GM18499 (cell line): ENCODE measurements at regions not wholly inside any gene's neighbourhood (a gene's known extent, or its start where the extent isn't known, plus 50 kb on each side); places are given as distances from the start of the nearest gene placed in this dataset.
A peak's percentile ranks its signal among the peaks of the same experiment; 100 is the strongest.
"Not testable (repeated sequence)": the region's sequence is repeated elsewhere in the genome, so short reads cannot be mapped to it uniquely, and the experiment has no call there.

Source experiments
- ATAC-seq: cut with Tn5 transposase; IDR thresholded peaks from one replicate; pipeline ENCODE4 v1.9.1; 2021; ENCODE audit warnings: moderate number of reproducible peaks; ENCODE audit not compliant: insufficient read depth, unreplicated experiment

GRCh38 chr15:56812221-56812620 lies 78.9 kb upstream of the ZNF280D start:
- ATAC-seq = no peak

- ATAC-seq = no peak
Measured at GRCh38 chr15:56811586-56811985, 78.3 kb upstream of the ZNF280D start.

GRCh38 chr15:56808160-56808559 lies 74.9 kb upstream of the ZNF280D start:
- ATAC-seq = no peak

GRCh38 chr15:56806148-56806536 lies 72.8 kb upstream of the ZNF280D start:
- no peak for ATAC-seq

- no peak for ATAC-seq
Measured at GRCh38 chr15:56805466-56806147, 72.3 kb upstream of the ZNF280D start.

- no peak for ATAC-seq
Measured at GRCh38 chr15:56804938-56805337, 71.6 kb upstream of the ZNF280D start.

GRCh38 chr15:56804279-56804678 lies 71.0 kb upstream of the ZNF280D start:
- no peak for ATAC-seq

- ATAC-seq = no peak
Measured at GRCh38 chr15:56802161-56802560, 68.9 kb upstream of the ZNF280D start.

GRCh38 chr15:56798639-56799038 lies 65.3 kb upstream of the ZNF280D start:
- ATAC-seq = peak; percentile 65

- no peak for ATAC-seq
Measured at GRCh38 chr15:56797720-56798275, 64.5 kb upstream of the ZNF280D start.

- ATAC-seq = no peak
Measured at GRCh38 chr15:56795502-56795901, 62.2 kb upstream of the ZNF280D start.

- ATAC-seq = no peak
Measured at GRCh38 chr15:56794553-56795329, 61.4 kb upstream of the ZNF280D start.

GRCh38 chr15:56794165-56794552 lies 60.9 kb upstream of the ZNF280D start:
- no peak for ATAC-seq

GRCh38 chr15:56792211-56792610 lies 58.9 kb upstream of the ZNF280D start:
- no peak for ATAC-seq

- not testable (repeated sequence) for ATAC-seq
Measured at GRCh38 chr15:56791521-56791920, 58.2 kb upstream of the ZNF280D start.

- no peak for ATAC-seq
Measured at GRCh38 chr15:56788359-56788758, 55.0 kb upstream of the ZNF280D start.

GRCh38 chr15:56786966-56787365 lies 53.7 kb upstream of the ZNF280D start:
- peak; percentile 64 for ATAC-seq

GRCh38 chr15:56783857-56784661 lies 50.8 kb upstream of the ZNF280D start:
- no peak for ATAC-seq

GRCh38 chr15:56783156-56783856 lies 50.0 kb upstream of the ZNF280D start:
- no peak for ATAC-seq
